HepG2 (cell line): ENCODE measurements at regions not wholly inside any gene's neighbourhood (a gene's known extent, or its start where the extent isn't known, plus 50 kb on each side); places are given as distances from the start of the nearest gene placed in this dataset.

Experiments used
- ATAC-seq: fragments of 200-7000 bp; cut with Tn5 transposase; 3 replicates; pipeline ENCODE4 v1.9.1; 2020; ENCODE audit warnings: mild to moderate bottlenecking, moderate library complexity
- BruUV-seq: library from RNA; stranded (reverse); fragments of 400-500 nt; replicated peaks from 2 replicates; lab custom pipeline; 2021; lab: Mats Ljungman, UMichigan
- CTCF ChIA-PET: fragments of 300-600 bp; formaldehyde crosslinking; extraction: SDS; loops from one replicate; lab custom pipeline; 2021; ENCODE audit warnings: low total read pairs, inconsistent platforms, low intra/inter-chr PET ratio; lab: Yijun Ruan, JAX
- POLR2A ChIA-PET: fragments of 350-600 bp; sonication (Branson Sonifier 250); formaldehyde crosslinking; loops from one replicate; lab custom pipeline; 2020; ENCODE audit warnings: antibody characterized with exemption, inconsistent platforms; lab: Yijun Ruan, JAX
- DNase-seq: peaks from one replicate; pipeline ENCODE4 v3.0.0-alpha.2; 2015; ENCODE audit warnings: low spot score
- FAIRE-seq: peaks from 3 replicates; lab custom pipeline; 2011; peaks lifted over from hg19 to GRCh38; lab: Jason Lieb, UNC
- H2AFZ ChIP-seq: one replicate; pipeline ENCODE4 v1.6.1; 2011; ENCODE audit warnings: low read length, inconsistent platforms
- H3K27ac ChIP-seq: fragments of 300-600 bp; 3 replicates; pipeline ENCODE4 v1.8.0; 2011; ENCODE audit warnings: mixed run types, mild to moderate bottlenecking, mixed read lengths, low read length, inconsistent platforms; ENCODE audit not compliant: insufficient read depth; ENCODE audit errors: extremely low read length
- H3K27me3 ChIP-seq, 2 experiments: fragments of 200-600 bp in 1 of 2; 2 replicates in 1 of 2; 3 replicates in 1 of 2; pipeline versions ENCODE4 v1.6.0 to v1.8.0; 2011; ENCODE audit warnings: low read length in 2 of 2, mild to moderate bottlenecking in 2 of 2, moderate library complexity in 2 of 2, inconsistent platforms in 1 of 2; ENCODE audit not compliant: insufficient read depth in 2 of 2, control insufficient read depth in 1 of 2
- H3K36me3 ChIP-seq, 2 experiments: fragments of 200-600 bp in 1 of 2; replicated peaks in 1 of 2; 2 replicates in 1 of 2; 3 replicates in 1 of 2; pipeline versions ENCODE4 v1.5.1 to v1.8.0; 2011; ENCODE audit warnings: low read length in 2 of 2, inconsistent platforms in 1 of 2; ENCODE audit not compliant: insufficient read depth in 2 of 2, control insufficient read depth in 1 of 2
- H3K4me1 ChIP-seq: 2 replicates; pipeline ENCODE4 v1.5.1; 2012; ENCODE audit warnings: low read length, inconsistent platforms; ENCODE audit not compliant: insufficient read depth
- H3K4me2 ChIP-seq: 2 replicates; pipeline ENCODE4 v1.6.0; 2011; ENCODE audit warnings: low read depth, low read length, inconsistent platforms
- H3K4me3 ChIP-seq, 3 experiments: fragments of 200-600 bp in 1 of 3; sonication (generic), shearing (Covaris generic) in 1 of 3; replicated peaks in 1 of 3; 2 replicates each; pipeline ENCODE4 v1.5.1; 2011 to 2016; ENCODE audit warnings: low read length in 3 of 3, inconsistent platforms in 2 of 3, low read depth in 2 of 3, mild to moderate bottlenecking in 2 of 3, control low read depth in 1 of 3, mixed read lengths in 1 of 3; ENCODE audit not compliant: insufficient read depth in 1 of 3
- H3K79me2 ChIP-seq: one replicate; pipeline ENCODE4 v1.6.1; 2011; ENCODE audit warnings: low read length, inconsistent platforms; ENCODE audit not compliant: insufficient read depth
- H3K9ac ChIP-seq: 2 replicates; pipeline ENCODE4 v1.6.0; 2011; ENCODE audit warnings: mild to moderate bottlenecking, low read depth, low read length, inconsistent platforms; ENCODE audit not compliant: insufficient read depth
- H3K9me3 ChIP-seq: 2 replicates; pipeline ENCODE4 v1.5.1; 2012; ENCODE audit warnings: mild to moderate bottlenecking, low read length
- H4K20me1 ChIP-seq: 2 replicates; pipeline ENCODE4 v1.6.0; 2011; ENCODE audit warnings: inconsistent platforms, mild to moderate bottlenecking, low read length, moderate library complexity; ENCODE audit not compliant: insufficient read depth
- E2F2 ChIP-seq: sonication (generic); formaldehyde crosslinking; IDR thresholded peaks from 2 replicates; pipeline ENCODE4 v1.4.0; 2020; ENCODE audit warnings: missing genetic modification reagents, borderline replicate concordance
- HNF4G ChIP-seq, 2 experiments: sonication (generic) in 1 of 2; formaldehyde crosslinking in 1 of 2; IDR thresholded peaks; 2 replicates each; pipeline versions ENCODE4 v1.4.0 to v1.6.1; 2011 to 2020; ENCODE audit warnings: borderline replicate concordance in 2 of 2, low read depth in 2 of 2, mild to moderate bottlenecking in 2 of 2, low read length in 1 of 2, missing genetic modification reagents in 1 of 2, moderate library complexity in 1 of 2
- HOXA7 ChIP-seq: sonication (generic); formaldehyde crosslinking; IDR thresholded peaks from 2 replicates; pipeline ENCODE4 v1.8.1; 2022; ENCODE audit warnings: mild to moderate bottlenecking, missing genetic modification reagents, moderate library complexity
- JUND ChIP-seq: sonication (generic); formaldehyde crosslinking; IDR thresholded peaks from 2 replicates; pipeline ENCODE4 v1.8.0; 2022; ENCODE audit warnings: mild to moderate bottlenecking, missing genetic modification reagents
- MED8 ChIP-seq: sonication (generic); formaldehyde crosslinking; IDR thresholded peaks from 2 replicates; pipeline ENCODE4 v1.8.1; 2023; ENCODE audit warnings: mild to moderate bottlenecking, missing genetic modification reagents; ENCODE audit not compliant: insufficient replicate concordance
- MIER3 ChIP-seq: IDR thresholded peaks from 2 replicates; pipeline ENCODE4 v1.6.1; 2016; ENCODE audit warnings: missing compliant biosample characterization, borderline replicate concordance
- NFE2L2 ChIP-seq: fragments of 150-350 bp; IDR thresholded peaks from 2 replicates; pipeline ENCODE4 v1.6.1; 2014; ENCODE audit warnings: low read length
- NFYB ChIP-seq: sonication (generic); formaldehyde crosslinking; IDR thresholded peaks from 2 replicates; pipeline ENCODE4 v1.4.0; 2020; ENCODE audit warnings: missing genetic modification reagents
- NR0B2 ChIP-seq: sonication (generic); formaldehyde crosslinking; IDR thresholded peaks from 2 replicates; pipeline ENCODE4 v1.4.0; 2020; ENCODE audit warnings: mild to moderate bottlenecking, missing genetic modification reagents
- SP2 ChIP-seq: sonication (generic); formaldehyde crosslinking; IDR thresholded peaks from 2 replicates; pipeline ENCODE4 v1.5.1; 2020; ENCODE audit warnings: mild to moderate bottlenecking, missing genetic modification reagents
- USF2 ChIP-seq, 2 experiments: sonication (generic) in 1 of 2; formaldehyde crosslinking in 1 of 2; IDR thresholded peaks; 2 replicates each; pipeline versions ENCODE4 v1.5.1 to v1.6.1; 2011 to 2020; ENCODE audit warnings: borderline replicate concordance in 1 of 2, low read depth in 1 of 2, low read length in 1 of 2, mild to moderate bottlenecking in 1 of 2, missing genetic modification reagents in 1 of 2, moderate library complexity in 1 of 2
- ZBTB2 ChIP-seq: sonication (generic); formaldehyde crosslinking; IDR thresholded peaks from 2 replicates; pipeline ENCODE4 v1.8.0; 2022; ENCODE audit warnings: low read depth, missing genetic modification reagents
- ZBTB43 ChIP-seq: sonication (generic); formaldehyde crosslinking; conservative IDR thresholded peaks from 2 replicates; pipeline ENCODE4 v1.4.0; 2020; ENCODE audit warnings: missing genetic modification reagents
- ZNF180 ChIP-seq: sonication (generic); formaldehyde crosslinking; IDR thresholded peaks from 2 replicates; pipeline ENCODE4 v1.4.0; 2020; ENCODE audit warnings: low read depth, missing genetic modification reagents, borderline replicate concordance
- ZNF326 ChIP-seq: sonication (generic); formaldehyde crosslinking; IDR thresholded peaks from 2 replicates; pipeline ENCODE4 v1.4.0; 2020; ENCODE audit warnings: missing genetic modification reagents, borderline replicate concordance
- ZNF546 ChIP-seq: sonication (generic); formaldehyde crosslinking; conservative IDR thresholded peaks from 2 replicates; pipeline ENCODE4 v1.8.1; 2023; ENCODE audit warnings: mild to moderate bottlenecking, missing genetic modification reagents
- ZNF703 ChIP-seq: sonication (generic); formaldehyde crosslinking; IDR thresholded peaks from 2 replicates; pipeline ENCODE4 v1.5.1; 2020; ENCODE audit warnings: missing genetic modification reagents, mild to moderate bottlenecking, moderate library complexity, borderline replicate concordance
- ZSCAN21 ChIP-seq: sonication (generic); formaldehyde crosslinking; IDR thresholded peaks from 2 replicates; pipeline ENCODE4 v1.8.0; 2022; ENCODE audit warnings: mild to moderate bottlenecking, missing genetic modification reagents, moderate library complexity, borderline replicate concordance
- WGBS: methylation state at CpG from one replicate; pipeline ENCODE4 v1.1.6; 2017; ENCODE audit warnings: low lambda C conversion rate; 5-methylcytosine and 5-hydroxymethylcytosine counted together
- in situ Hi-C: cut with HindIII; loops from 2 replicates; pipeline ENCODE4 v1.10.0; 2017; ENCODE audit warnings: low pct_unique_long_range_greater_than_20kb; ENCODE audit not compliant: extremely low pct_ligation_motif_present
- intact Hi-C: fragments of 100-400 bp; cut with micrococcal nuclease; formaldehyde crosslinking; loops from one replicate; pipeline ENCODE4 v1.10.0; 2022; ENCODE audit not compliant: unreplicated experiment

- no peaks in the 10 kb centered on the region for H4K20me1 ChIP-seq
- no TSS peak for BruUV-seq
- DNase-seq (no peak), ATAC-seq (no peak), FAIRE-seq (no peak)
- WGBS = 2% methylated on average over 3 of the region's 3 CpGs
- H3K27me3 ChIP-seq = no peaks in the 10 kb centered on the region
- CTCF ChIA-PET = no interaction called here
- POLR2A ChIA-PET = no interaction called here
- in situ Hi-C loops (no loop called here), intact Hi-C loops (no loop called here)
- H3K9ac ChIP-seq = no peak overlapping the region
- no peak overlapping the region for H3K4me3 ChIP-seq
- H3K9me3 ChIP-seq = no peaks in the 10 kb centered on the region
- H2AFZ ChIP-seq = no peak overlapping the region
- H3K4me2 ChIP-seq = no peak overlapping the region
- no peak overlapping the region for H3K27ac ChIP-seq
- no peaks in the 10 kb centered on the region for H3K79me2 ChIP-seq
- H3K4me1 ChIP-seq = no peaks in the 10 kb centered on the region
- H3K36me3 ChIP-seq = no peaks in the 10 kb centered on the region
- no peak for TF ChIP-seq ZNF703
- no peak for TF ChIP-seq NR0B2 (CRISPR knock-in tag)
- no peak for TF ChIP-seq HNF4G (IDR thresholded peaks at IDR 0.05; ENCODE audit: borderline replicate concordance, low read depth, low read length)
- no peak for TF ChIP-seq HNF4G (CRISPR knock-in tag; IDR thresholded peaks at IDR 0.05; ENCODE audit: borderline replicate concordance, low read depth)
- TF ChIP-seq E2F2 (CRISPR knock-in tag) = no peak
- TF ChIP-seq MED8 = no peak
- TF ChIP-seq NFE2L2 = no peak
- no peak for TF ChIP-seq ZNF326 (CRISPR knock-in tag)
- TF ChIP-seq JUND (CRISPR knock-in tag) = no peak
- no peak for TF ChIP-seq SP2 (CRISPR knock-in tag)
- TF ChIP-seq ZNF180 = no peak
- TF ChIP-seq MIER3 (CRISPR knock-in tag) = no peak
- TF ChIP-seq ZBTB43 (CRISPR knock-in tag) = no peak
- no peak for TF ChIP-seq NFYB
- TF ChIP-seq ZNF546 (CRISPR knock-in tag) = no peak
- TF ChIP-seq ZBTB2 (CRISPR knock-in tag) = no peak
- no peak for TF ChIP-seq HOXA7 (CRISPR knock-in tag)
- TF ChIP-seq ZSCAN21 (CRISPR knock-in tag) = no peak
- no peak for TF ChIP-seq USF2 (IDR thresholded peaks at IDR 0.05; ENCODE audit: low read depth, low read length)
- no peak for TF ChIP-seq USF2 (CRISPR knock-in tag; IDR thresholded peaks at IDR 0.05; ENCODE audit: borderline replicate concordance)
These were observed 421.9 kb upstream of the PCDH9 start for GRCh38 chr13:67651908-67652465.
